ENCODE measurements at regions not wholly inside any gene's neighbourhood (a gene's known extent, or its start where the extent isn't known, plus 50 kb on each side); places are given as distances from the start of the nearest gene placed in this dataset.

DNA sequence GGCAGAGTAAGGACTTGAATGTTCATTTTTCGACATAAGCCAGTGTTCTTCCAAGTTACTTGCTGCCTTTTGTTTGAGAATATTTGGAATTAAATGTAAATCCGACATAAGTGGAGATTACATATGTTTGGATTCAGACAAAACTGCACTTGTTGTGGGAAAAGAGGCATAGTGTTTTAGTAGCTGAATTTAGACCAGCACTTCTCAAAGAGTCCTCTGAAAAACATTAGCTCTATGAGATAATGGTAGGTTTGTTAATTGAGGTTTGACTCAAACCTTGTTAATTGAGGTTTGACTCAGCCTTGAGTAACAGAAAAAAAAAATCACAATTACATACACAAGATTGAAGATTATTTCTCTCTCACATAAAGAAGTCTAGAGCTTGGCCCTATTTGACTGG lies 132.5 kb downstream of the NSUN3 start:
- TF ChIP-seq, protein P1, sequence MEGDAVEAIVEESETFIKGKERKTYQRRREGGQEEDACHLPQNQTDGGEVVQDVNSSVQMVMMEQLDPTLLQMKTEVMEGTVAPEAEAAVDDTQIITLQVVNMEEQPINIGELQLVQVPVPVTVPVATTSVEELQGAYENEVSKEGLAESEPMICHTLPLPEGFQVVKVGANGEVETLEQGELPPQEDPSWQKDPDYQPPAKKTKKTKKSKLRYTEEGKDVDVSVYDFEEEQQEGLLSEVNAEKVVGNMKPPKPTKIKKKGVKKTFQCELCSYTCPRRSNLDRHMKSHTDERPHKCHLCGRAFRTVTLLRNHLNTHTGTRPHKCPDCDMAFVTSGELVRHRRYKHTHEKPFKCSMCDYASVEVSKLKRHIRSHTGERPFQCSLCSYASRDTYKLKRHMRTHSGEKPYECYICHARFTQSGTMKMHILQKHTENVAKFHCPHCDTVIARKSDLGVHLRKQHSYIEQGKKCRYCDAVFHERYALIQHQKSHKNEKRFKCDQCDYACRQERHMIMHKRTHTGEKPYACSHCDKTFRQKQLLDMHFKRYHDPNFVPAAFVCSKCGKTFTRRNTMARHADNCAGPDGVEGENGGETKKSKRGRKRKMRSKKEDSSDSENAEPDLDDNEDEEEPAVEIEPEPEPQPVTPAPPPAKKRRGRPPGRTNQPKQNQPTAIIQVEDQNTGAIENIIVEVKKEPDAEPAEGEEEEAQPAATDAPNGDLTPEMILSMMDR (IDR thresholded peaks at IDR 0.05): no peak
- TF ChIP-seq EP300 (IDR thresholded peaks at IDR 0.05): no peak
- TF ChIP-seq POLR2AphosphoS5 (IDR thresholded peaks at IDR 0.05): no peak

Measured in stomach (tissue), 4 donors.